GM12891 (cell line): ENCODE measurements at regions not wholly inside any gene's neighbourhood (a gene's known extent, or its start where the extent isn't known, plus 50 kb on each side); places are given as distances from the start of the nearest gene placed in this dataset.

Experiments used
- DNase-seq: peaks from one replicate; pipeline ENCODE4 v3.0.0; 2011; ENCODE audit warnings: low spot score; ENCODE audit not compliant: insufficient read length
- FAIRE-seq: peaks from 2 replicates; lab custom pipeline; 2011; peaks lifted over from hg19 to GRCh38; lab: Jason Lieb, UNC
- PAX5 ChIP-seq: IDR thresholded peaks from 2 replicates; pipeline ENCODE4 v1.6.1; 2011; ENCODE audit warnings: low read length, moderate library complexity, mild to moderate bottlenecking; ENCODE audit not compliant: insufficient read depth, severe bottlenecking
- POLR2A ChIP-seq: IDR thresholded peaks from 2 replicates; pipeline ENCODE4 v1.6.1; 2011; ENCODE audit warnings: low read depth, low read length, control low read depth
- POLR2AphosphoS5 ChIP-seq: IDR thresholded peaks from 2 replicates; pipeline ENCODE4 v1.6.1; 2011; ENCODE audit warnings: low read depth, low read length, control low read depth
- POU2F2 ChIP-seq: IDR thresholded peaks from 2 replicates; pipeline ENCODE4 v1.6.1; 2011; ENCODE audit warnings: low read depth, mild to moderate bottlenecking, control low read depth, low read length, moderate library complexity
- SPI1 ChIP-seq: IDR thresholded peaks from 2 replicates; pipeline ENCODE4 v1.6.1; 2011; ENCODE audit warnings: low read depth, low read length, control low read depth
- TAF1 ChIP-seq: IDR thresholded peaks from 2 replicates; pipeline ENCODE4 v1.6.1; 2011; ENCODE audit warnings: low read depth, low read length, control low read depth

GRCh38 chr16:5874899-5875298 lies 777.3 kb upstream of the EEF2KMT start:
- TF ChIP-seq TAF1 (no peak), POLR2AphosphoS5 (no peak), POLR2A (no peak), SPI1 (no peak), POU2F2 (no peak), PAX5 (no peak)
- DNase-seq (no peak), FAIRE-seq (no peak)

DNA sequence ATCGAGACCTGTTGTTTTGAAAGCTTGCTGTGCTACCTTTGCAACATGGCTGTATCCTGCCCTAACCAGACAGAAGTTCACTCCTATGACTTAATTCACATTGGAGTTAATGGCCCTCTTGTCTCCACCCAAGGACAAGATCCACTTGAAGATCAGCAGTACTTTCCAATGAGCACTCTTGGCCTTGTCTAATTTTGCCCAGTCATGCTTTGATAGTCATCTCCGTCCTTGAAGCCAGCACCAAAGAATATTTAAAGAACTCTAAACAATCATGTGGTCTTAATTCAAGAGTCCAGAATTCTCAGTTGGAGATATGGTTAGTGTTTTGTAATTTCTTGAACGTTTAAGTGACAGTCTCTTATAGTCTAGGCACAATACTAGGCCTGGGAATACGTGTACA lies 775.6 kb upstream of the EEF2KMT start:
- no peak for FAIRE-seq

GRCh38 chr16:5870886-5871691 lies 773.5 kb upstream of the EEF2KMT start:
- FAIRE-seq (no peak), DNase-seq (no peak)
- TF ChIP-seq POLR2AphosphoS5: no peak
- no peak for TF ChIP-seq TAF1
- TF ChIP-seq POU2F2: no peak
- no peak for TF ChIP-seq PAX5
- no peak for TF ChIP-seq SPI1
- TF ChIP-seq POLR2A: no peak

More for the DNA sequence above, 775.6 kb upstream of the EEF2KMT start:
- no peak for DNase-seq
- no peak for TF ChIP-seq POU2F2
- no peak for TF ChIP-seq TAF1
- TF ChIP-seq POLR2AphosphoS5: no peak
- TF ChIP-seq PAX5: no peak
- TF ChIP-seq SPI1: no peak
- no peak for TF ChIP-seq POLR2A

DNA sequence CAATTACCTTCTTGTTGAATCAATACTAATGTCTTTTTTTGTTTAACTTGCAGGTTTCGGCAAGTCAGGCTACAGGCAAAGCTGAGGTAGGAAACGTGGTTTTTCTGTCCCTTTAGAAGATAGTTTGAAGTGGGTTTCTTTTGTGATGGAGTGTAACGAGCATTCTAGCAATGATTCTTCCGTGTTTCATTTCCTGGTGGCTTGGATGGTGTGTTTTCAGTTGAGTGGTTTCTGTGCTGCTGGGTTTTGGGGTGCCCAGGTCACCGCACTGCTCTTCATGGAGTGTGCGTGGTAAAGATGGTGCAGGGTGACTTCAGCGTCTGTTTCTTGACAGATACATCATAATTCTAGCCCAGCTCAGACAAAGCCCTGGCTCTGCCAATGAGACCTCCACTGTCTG lies 769.7 kb upstream of the EEF2KMT start:
- FAIRE-seq (no peak), DNase-seq (no peak)
- no peak for TF ChIP-seq POLR2A
- TF ChIP-seq SPI1: no peak
- TF ChIP-seq PAX5: no peak
- no peak for TF ChIP-seq TAF1
- TF ChIP-seq POLR2AphosphoS5: no peak
- TF ChIP-seq POU2F2: no peak

- TF ChIP-seq TAF1 (no peak), POU2F2 (no peak), PAX5 (no peak), POLR2A (no peak), SPI1 (no peak)
- DNase-seq (no peak), FAIRE-seq (no peak)
These were observed 767.6 kb upstream of the EEF2KMT start for GRCh38 chr16:5865236-5865635.

DNA sequence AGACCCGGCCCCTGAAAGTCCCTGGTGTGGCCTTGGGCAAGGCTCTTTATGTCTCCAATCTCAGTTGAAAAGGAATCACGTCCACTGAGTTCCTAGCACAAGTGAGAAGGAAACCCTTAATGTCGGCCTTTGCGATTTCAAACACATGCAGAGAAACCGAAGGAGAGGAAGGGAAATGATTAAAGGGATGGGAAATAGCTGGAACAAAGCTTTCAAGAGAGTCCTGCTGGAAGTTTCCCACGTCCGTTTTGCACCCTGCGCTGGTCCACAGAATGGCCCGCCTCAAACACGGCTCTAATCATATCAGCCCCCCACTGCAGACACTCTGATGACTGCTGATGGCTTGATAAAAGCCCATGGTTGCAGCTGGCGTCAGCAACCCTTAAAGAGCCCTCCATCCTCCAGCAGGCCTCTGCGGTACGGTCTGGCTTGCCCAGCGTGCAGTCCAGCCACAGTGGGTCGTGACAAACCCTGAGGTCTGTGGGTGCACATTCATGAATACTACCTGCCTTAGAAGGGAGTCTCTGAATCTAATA lies 765.5 kb upstream of the EEF2KMT start:
- no peak for TF ChIP-seq TAF1
- TF ChIP-seq POU2F2: no peak
- TF ChIP-seq POLR2AphosphoS5: no peak
- TF ChIP-seq POLR2A: no peak
- TF ChIP-seq PAX5: no peak
- no peak for TF ChIP-seq SPI1
- DNase-seq: no peak
- no peak for FAIRE-seq

DNA sequence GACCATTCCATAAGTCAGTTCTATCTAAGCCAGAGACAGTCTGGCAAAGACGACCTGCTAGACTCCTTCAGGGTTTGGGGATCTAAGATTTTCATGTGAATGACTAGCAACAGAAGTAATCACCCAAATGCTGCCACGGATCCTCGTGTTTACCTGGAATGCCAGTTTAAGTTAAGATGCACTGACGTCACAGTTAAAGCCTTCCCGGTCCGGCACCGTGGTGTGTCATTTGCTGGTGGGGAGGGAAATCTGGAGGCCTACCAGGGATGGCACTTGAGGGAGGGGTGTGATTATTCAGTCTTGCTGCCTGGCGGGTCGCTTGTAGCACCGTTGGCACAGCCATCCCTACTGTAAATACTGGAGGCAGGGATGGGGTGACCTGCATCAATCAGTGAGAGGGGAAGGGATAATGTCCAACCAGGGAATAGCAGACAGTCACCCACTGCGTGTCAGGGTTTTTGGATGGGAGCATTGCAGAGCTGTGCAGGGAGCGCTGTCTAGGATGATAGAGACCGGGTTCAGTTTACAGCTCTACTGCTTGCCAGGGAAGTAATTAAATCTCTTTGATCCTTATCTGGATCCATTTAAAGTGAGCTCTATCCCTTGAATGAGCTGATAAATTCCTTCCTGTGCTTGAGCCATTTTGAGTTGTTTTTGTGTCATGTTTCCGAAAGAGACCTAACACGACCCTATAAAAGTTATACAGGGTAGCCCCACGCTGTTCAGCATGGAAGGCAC lies 764.7 kb upstream of the EEF2KMT start:
- FAIRE-seq: no peak
- TF ChIP-seq POLR2AphosphoS5 (no peak), TAF1 (no peak), SPI1 (no peak), POLR2A (no peak), POU2F2 (no peak), PAX5 (no peak)

DNA sequence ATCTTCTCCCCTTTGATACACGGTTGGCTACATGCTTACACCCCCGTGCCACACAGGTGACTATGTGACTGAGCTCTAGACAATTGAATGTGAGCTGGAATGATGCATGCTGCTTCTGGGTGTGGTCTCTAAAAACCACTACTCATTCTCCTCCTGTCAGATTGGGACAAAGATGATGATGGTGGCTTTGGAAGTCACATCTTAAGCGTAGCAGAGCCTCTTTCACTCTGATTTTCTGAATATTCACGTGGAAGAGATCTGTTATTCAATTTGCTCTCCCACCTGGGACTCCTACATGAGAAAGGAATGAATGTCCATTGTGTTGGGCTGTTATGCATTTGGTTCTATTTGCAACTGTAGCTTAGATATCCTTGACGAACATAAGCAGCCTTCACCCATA lies 763.6 kb upstream of the EEF2KMT start:
- DNase-seq (no peak), FAIRE-seq (no peak)

More for the DNA sequence above, 764.7 kb upstream of the EEF2KMT start:
- no peak for DNase-seq

DNA sequence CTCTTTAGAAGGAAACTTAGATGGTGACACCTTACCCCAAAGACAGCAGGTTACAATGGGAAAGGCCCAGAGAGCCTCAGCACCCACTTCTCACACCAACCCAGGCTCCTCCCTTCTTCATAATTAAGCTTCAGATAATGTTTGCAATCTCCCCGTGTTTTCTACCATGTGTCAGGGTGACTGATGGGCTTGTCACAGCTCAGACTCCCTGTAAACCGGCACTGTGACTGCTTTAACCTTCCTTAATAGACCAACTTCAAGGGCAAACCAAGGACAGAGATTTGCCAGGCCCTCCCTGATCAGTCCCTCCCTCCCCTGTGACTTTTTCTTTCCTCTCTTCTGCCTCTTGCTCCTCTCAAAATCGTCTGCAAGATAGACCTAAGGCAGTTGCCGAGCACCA lies 760.6 kb upstream of the EEF2KMT start:
- TF ChIP-seq POLR2A (no peak), SPI1 (no peak)
- DNase-seq: no peak
- FAIRE-seq: no peak

More for the DNA sequence above, 763.6 kb upstream of the EEF2KMT start:
- TF ChIP-seq POLR2AphosphoS5: no peak
- no peak for TF ChIP-seq TAF1
- TF ChIP-seq SPI1: no peak
- no peak for TF ChIP-seq POU2F2
- no peak for TF ChIP-seq PAX5
- TF ChIP-seq POLR2A: no peak
